Colonic mucosa (tissue), 4 donors: ENCODE measurements at regions not wholly inside any gene's neighbourhood (a gene's known extent, or its start where the extent isn't known, plus 50 kb on each side); places are given as distances from the start of the nearest gene placed in this dataset.

Source experiments
- DNase-seq: peaks from one replicate; pipeline ENCODE4 v3.0.0-alpha.2; 2020
- H3K27ac ChIP-seq: fragments of 200-600 bp; one replicate; pipeline ENCODE4 v1.8.0; 2021
- H3K27me3 ChIP-seq: fragments of 200-600 bp; one replicate; pipeline ENCODE4 v1.8.0; 2021
- H3K36me3 ChIP-seq: fragments of 200-600 bp; one replicate; pipeline ENCODE4 v1.8.0; 2021
- H3K4me1 ChIP-seq: fragments of 200-600 bp; one replicate; pipeline ENCODE4 v1.8.0; 2021; ENCODE audit warnings: mild to moderate bottlenecking
- H3K4me3 ChIP-seq: fragments of 200-600 bp; one replicate; pipeline ENCODE4 v1.8.0; 2021
- H3K9ac ChIP-seq, 2 donors: one replicate each; pipeline ENCODE4 v1.7.0; 2013; ENCODE audit warnings: control low read depth in 2 of 2, low read depth in 2 of 2, low read length in 2 of 2
- H3K9me3 ChIP-seq: fragments of 200-600 bp; one replicate; pipeline ENCODE4 v1.8.0; 2021
- CTCF ChIP-seq: fragments of 200-600 bp; IDR thresholded peaks from one replicate; pipeline ENCODE4 v1.8.0; 2022; ENCODE audit warnings: antibody characterized with exemption, mild to moderate bottlenecking
- intact Hi-C: fragments of 100-400 bp; cut with DNase I; formaldehyde crosslinking; loops from one replicate; pipeline ENCODE4 v1.14.1; 2022
- donor health status: healthy.
- donor health status: DM: no; HTN: no; CAD: no.
- donor health status: DM: no; HTN: no; CAD: no.

- no peaks in the 10 kb centered on the region for H3K9me3 ChIP-seq
- no peaks in the 10 kb centered on the region for H3K4me1 ChIP-seq
- no peak overlapping the region for H3K4me3 ChIP-seq
- DNase-seq, result no peak
- H3K9ac ChIP-seq, result no peak overlapping the region
- H3K27me3 ChIP-seq, result no peaks in the 10 kb centered on the region
- TF ChIP-seq CTCF, result no peak
- no peaks in the 10 kb centered on the region for H3K36me3 ChIP-seq
- intact Hi-C loops, result no loop called here
- H3K27ac ChIP-seq, result no peak overlapping the region
Measured at GRCh38 chr13:58843567-58843966, 1212.0 kb downstream of the PCDH17 start.

GRCh38 chr13:58850161-58850560, 1218.6 kb downstream of the PCDH17 start:
- Histone ChIP-seq H3K27ac (no peak overlapping the region), H3K36me3 (no peaks in the 10 kb centered on the region), H3K9ac (no peak overlapping the region), H3K9me3 (no peaks in the 10 kb centered on the region), H3K27me3 (no peaks in the 10 kb centered on the region), H3K4me3 (no peak overlapping the region), H3K4me1 (no peaks in the 10 kb centered on the region)
- no peak for TF ChIP-seq CTCF
- no peak for DNase-seq
- intact Hi-C loops, result no loop called here

- no peak for TF ChIP-seq CTCF
- Histone ChIP-seq H3K27ac (no peak overlapping the region), H3K4me3 (no peak overlapping the region), H3K27me3 (no peaks in the 10 kb centered on the region), H3K9ac (no peak overlapping the region), H3K36me3 (no peaks in the 10 kb centered on the region), H3K9me3 (no peaks in the 10 kb centered on the region), H3K4me1 (no peaks in the 10 kb centered on the region)
- DNase-seq, result no peak
- intact Hi-C loops, result no loop called here
Measured at GRCh38 chr13:58852076-58852475, 1220.5 kb downstream of the PCDH17 start.

- Histone ChIP-seq H3K36me3 (no peaks in the 10 kb centered on the region), H3K4me3 (no peak overlapping the region), H3K9me3 (no peaks in the 10 kb centered on the region), H3K27ac (no peak overlapping the region), H3K9ac (no peak overlapping the region), H3K27me3 (no peaks in the 10 kb centered on the region), H3K4me1 (no peaks in the 10 kb centered on the region)
- intact Hi-C loops, result no loop called here
- DNase-seq, result no peak
- TF ChIP-seq CTCF, result no peak
Measured at GRCh38 chr13:58855283-58855682, 1223.7 kb downstream of the PCDH17 start.

- TF ChIP-seq CTCF, result no peak
- Histone ChIP-seq H3K27ac (no peak overlapping the region), H3K4me3 (no peak overlapping the region), H3K4me1 (no peaks in the 10 kb centered on the region), H3K27me3 (no peaks in the 10 kb centered on the region), H3K9ac (no peak overlapping the region), H3K9me3 (no peaks in the 10 kb centered on the region), H3K36me3 (no peaks in the 10 kb centered on the region)
- DNase-seq, result no peak
- intact Hi-C loops, result no loop called here
Measured at GRCh38 chr13:58858870-58859371, 1227.4 kb downstream of the PCDH17 start.

- no peak overlapping the region for H3K27ac ChIP-seq
- intact Hi-C loops, result no loop called here
- no peaks in the 10 kb centered on the region for H3K4me1 ChIP-seq
- no peaks in the 10 kb centered on the region for H3K36me3 ChIP-seq
- no peak overlapping the region for H3K9ac ChIP-seq
- no peak overlapping the region for H3K4me3 ChIP-seq
- DNase-seq, result no peak
- H3K27me3 ChIP-seq, result no peaks in the 10 kb centered on the region
- TF ChIP-seq CTCF, result no peak
- no peaks in the 10 kb centered on the region for H3K9me3 ChIP-seq
Measured at GRCh38 chr13:58865286-58865685, 1233.7 kb downstream of the PCDH17 start.
